SU-DHL-6 (cell line): ENCODE measurements at regions not wholly inside any gene's neighbourhood (a gene's known extent, or its start where the extent isn't known, plus 50 kb on each side); places are given as distances from the start of the nearest gene placed in this dataset.

Experiments
- H2AFZ ChIP-seq: fragments of 200-600 bp; sonication (generic); 2 replicates; pipeline ENCODE4 v1.6.1; 2014; ENCODE audit warnings: low read depth, mild to moderate bottlenecking, moderate library complexity, mixed read lengths, antibody characterized with exemption, low read length; ENCODE audit not compliant: severe bottlenecking
- H3F3A ChIP-seq: fragments of 200-600 bp; shearing (Covaris generic); 2 replicates; pipeline ENCODE4 v1.6.0; 2016; ENCODE audit warnings: antibody characterized with exemption, mild to moderate bottlenecking; ENCODE audit not compliant: insufficient read depth
- H3K27ac ChIP-seq: fragments of 200-600 bp; sonication (generic); 2 replicates; pipeline ENCODE4 v1.5.1; 2016; ENCODE audit warnings: low read depth, mild to moderate bottlenecking, low read length, moderate library complexity, mixed read lengths
- H3K27me3 ChIP-seq: fragments of 200-600 bp; sonication (generic), shearing (Covaris generic); 2 replicates; pipeline ENCODE4 v1.6.0; 2014; ENCODE audit warnings: mild to moderate bottlenecking, low read length
- H3K36me3 ChIP-seq: fragments of 200-600 bp; sonication (generic); 2 replicates; pipeline ENCODE4 v1.6.1; 2014; ENCODE audit warnings: mild to moderate bottlenecking, low read length, mixed read lengths
- H3K4me2 ChIP-seq: fragments of 300-600, 200-600 bp; shearing (Covaris generic), sonication (generic); 2 replicates; pipeline ENCODE4 v1.6.0; 2014; ENCODE audit warnings: low read length, low read depth, mild to moderate bottlenecking; ENCODE audit not compliant: poor library complexity, severe bottlenecking
- H3K4me3 ChIP-seq: fragments of 200-600 bp; sonication (generic); 2 replicates; pipeline ENCODE4 v1.5.1; 2014; ENCODE audit warnings: antibody characterized with exemption, low read length, mild to moderate bottlenecking, mixed read lengths; ENCODE audit not compliant: insufficient read depth, poor library complexity, severe bottlenecking
- H3K79me2 ChIP-seq: fragments of 200-600 bp; sonication (generic); 2 replicates; pipeline ENCODE4 v1.6.1; 2014; ENCODE audit warnings: mild to moderate bottlenecking, low read length, moderate library complexity; ENCODE audit not compliant: insufficient read depth
- H3K9ac ChIP-seq: fragments of 200-600 bp; sonication (generic); 2 replicates; pipeline ENCODE4 v1.7.0; 2014; ENCODE audit warnings: mild to moderate bottlenecking, low read length
- H3K9me2 ChIP-seq: fragments of 200-600 bp; sonication (generic); replicated peaks from 2 replicates; pipeline ENCODE4 v1.6.1; 2014; ENCODE audit warnings: low read length; ENCODE audit not compliant: insufficient read depth
- H3K9me3 ChIP-seq: fragments of 200-600 bp; sonication (generic); 2 replicates; pipeline ENCODE4 v1.6.1; 2014; ENCODE audit warnings: low read length, mixed read lengths; ENCODE audit not compliant: insufficient read depth
- H4K20me1 ChIP-seq: fragments of 200-600 bp; sonication (generic); 2 replicates; pipeline ENCODE4 v1.6.1; 2014; ENCODE audit warnings: low read depth, mild to moderate bottlenecking, antibody characterized with exemption, low read length, moderate library complexity, mixed read lengths
- CTCF ChIP-seq: fragments of 200-600 bp; sonication (generic); IDR thresholded peaks from one replicate; pipeline ENCODE4 v1.5.1; 2017; ENCODE audit warnings: antibody characterized with exemption, mild to moderate bottlenecking, low read length, moderate library complexity; ENCODE audit not compliant: insufficient read depth, poor library complexity, severe bottlenecking
- EZH2phosphoT487 ChIP-seq: fragments of 200-600 bp; sonication (generic), shearing (Covaris generic); conservative IDR thresholded peaks from 2 replicates; pipeline ENCODE4 v1.6.1; 2018; ENCODE audit warnings: mild to moderate bottlenecking, antibody characterized with exemption, low read length, moderate library complexity, mixed read lengths

GRCh38 chr5:104352954-104353353 is 790.4 kb upstream of the NUDT12 start:
- H3K79me2 ChIP-seq, result no peaks in the 10 kb centered on the region
- H3K9me3 ChIP-seq, result no peaks in the 10 kb centered on the region
- H3K27me3 ChIP-seq, result no peaks in the 10 kb centered on the region
- H2AFZ ChIP-seq, result no peak overlapping the region
- H3K9ac ChIP-seq, result no peak overlapping the region
- no peak overlapping the region for H3K4me3 ChIP-seq
- H3F3A ChIP-seq, result no peaks in the 10 kb centered on the region
- H3K9me2 ChIP-seq, result no peaks in the 10 kb centered on the region
- H3K36me3 ChIP-seq, result no peaks in the 10 kb centered on the region
- H3K27ac ChIP-seq, result no peak overlapping the region
- H4K20me1 ChIP-seq, result no peaks in the 10 kb centered on the region
- H3K4me2 ChIP-seq, result no peak overlapping the region
- no peak for TF ChIP-seq EZH2phosphoT487
- no peak for TF ChIP-seq CTCF

- no peaks in the 10 kb centered on the region for H3K9me3 ChIP-seq
Observed at GRCh38 chr5:104347119-104347708, 784.6 kb upstream of the NUDT12 start.

GRCh38 chr5:104345222-104346016 is 782.8 kb upstream of the NUDT12 start:
- Histone ChIP-seq H3K4me2 (no peak overlapping the region), H3K27me3 (no peaks in the 10 kb centered on the region), H3K79me2 (no peaks in the 10 kb centered on the region), H3K4me3 (no peak overlapping the region), H3K9me3 (no peaks in the 10 kb centered on the region), H3K27ac (no peak overlapping the region), H4K20me1 (no peaks in the 10 kb centered on the region), H3K9ac (no peak overlapping the region), H3F3A (no peaks in the 10 kb centered on the region), H2AFZ (no peak overlapping the region), H3K9me2 (no peaks in the 10 kb centered on the region), H3K36me3 (no peaks in the 10 kb centered on the region)
- TF ChIP-seq EZH2phosphoT487 (no peak), CTCF (no peak)

More at GRCh38 chr5:104347119-104347708, 784.6 kb upstream of the NUDT12 start:
- Histone ChIP-seq H3K4me2 (no peak overlapping the region), H3K9ac (no peak overlapping the region), H3K9me2 (no peaks in the 10 kb centered on the region), H3K27me3 (no peaks in the 10 kb centered on the region), H2AFZ (peak overlapping the region; percentile 7), H3K27ac (no peak overlapping the region), H3F3A (no peaks in the 10 kb centered on the region), H3K36me3 (no peaks in the 10 kb centered on the region), H4K20me1 (no peaks in the 10 kb centered on the region), H3K4me3 (no peak overlapping the region), H3K79me2 (no peaks in the 10 kb centered on the region)
- TF ChIP-seq EZH2phosphoT487 (no peak), CTCF (peak; percentile 17)
